GM21528 (cell line): ENCODE measurements at regions not wholly inside any gene's neighbourhood (a gene's known extent, or its start where the extent isn't known, plus 50 kb on each side); places are given as distances from the start of the nearest gene placed in this dataset.

Source experiments
- ATAC-seq: cut with Tn5 transposase; IDR thresholded peaks from one replicate; pipeline ENCODE4 v1.9.1; 2021; ENCODE audit warnings: mild to moderate bottlenecking, moderate library complexity; ENCODE audit not compliant: unreplicated experiment, low FRiP score

GRCh38 chr10:44435196-44435595 lies 50.3 kb upstream of the CXCL12 start:
- ATAC-seq = no peak

DNA sequence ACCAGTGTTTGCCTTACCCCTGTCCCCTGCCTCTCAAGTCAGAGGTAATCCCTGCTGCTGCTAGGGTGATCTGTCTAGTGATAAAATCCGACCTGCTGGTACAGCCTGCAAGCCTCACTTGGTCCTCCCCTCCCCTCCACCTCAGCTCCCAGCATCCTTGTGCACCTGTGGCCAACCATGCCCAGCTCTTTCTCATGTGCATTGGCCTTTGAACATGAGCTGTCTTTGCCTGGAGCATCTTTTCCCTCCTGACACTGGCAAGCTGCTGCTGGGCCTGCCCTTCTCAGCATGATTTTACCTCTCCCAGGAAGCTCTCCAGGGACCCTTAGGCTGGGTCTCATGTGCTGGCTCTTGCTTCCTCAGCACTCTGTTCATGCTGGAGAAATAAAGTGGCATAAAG lies 51.3 kb upstream of the CXCL12 start:
- ATAC-seq = no peak

GRCh38 chr10:44437840-44438511 lies 53.1 kb upstream of the CXCL12 start:
- no peak for ATAC-seq

DNA sequence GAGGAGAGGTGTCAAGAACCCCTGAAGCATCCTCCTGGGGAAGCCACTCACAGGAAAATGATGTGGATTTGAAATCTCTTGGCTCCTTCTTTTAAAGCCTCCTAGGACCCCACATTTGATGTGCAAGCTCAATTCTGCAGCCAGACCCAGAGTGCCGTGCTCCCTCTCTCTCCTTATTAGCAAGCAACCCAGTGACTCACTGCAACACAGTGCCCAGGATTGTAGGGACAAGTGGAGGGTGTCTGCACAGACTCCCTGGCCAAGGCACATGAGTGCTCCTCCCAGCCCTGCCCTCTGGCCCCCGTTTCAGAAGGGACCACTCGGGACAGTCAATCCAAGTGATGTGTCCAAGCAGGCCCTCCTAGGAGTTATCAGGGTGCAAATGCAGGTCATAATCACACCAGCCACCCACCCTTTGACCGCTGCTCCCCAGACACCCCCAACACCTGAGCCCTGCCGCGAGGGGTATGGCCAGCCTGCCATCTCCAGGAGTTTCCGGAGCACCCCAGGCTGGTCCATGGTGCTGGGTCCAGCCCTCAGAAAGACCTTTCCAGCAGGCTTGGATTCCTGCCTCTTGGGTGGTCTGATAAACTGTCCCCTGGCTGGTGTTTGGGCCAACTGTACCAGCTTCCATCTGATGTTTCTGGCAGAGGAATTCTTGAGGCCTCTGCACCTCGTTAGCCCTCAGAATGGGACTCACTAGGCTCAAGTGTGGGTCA lies 54.5 kb upstream of the CXCL12 start:
- no peak for ATAC-seq

- ATAC-seq = no peak
Observed at GRCh38 chr10:44439958-44440244, 55.0 kb upstream of the CXCL12 start.

DNA sequence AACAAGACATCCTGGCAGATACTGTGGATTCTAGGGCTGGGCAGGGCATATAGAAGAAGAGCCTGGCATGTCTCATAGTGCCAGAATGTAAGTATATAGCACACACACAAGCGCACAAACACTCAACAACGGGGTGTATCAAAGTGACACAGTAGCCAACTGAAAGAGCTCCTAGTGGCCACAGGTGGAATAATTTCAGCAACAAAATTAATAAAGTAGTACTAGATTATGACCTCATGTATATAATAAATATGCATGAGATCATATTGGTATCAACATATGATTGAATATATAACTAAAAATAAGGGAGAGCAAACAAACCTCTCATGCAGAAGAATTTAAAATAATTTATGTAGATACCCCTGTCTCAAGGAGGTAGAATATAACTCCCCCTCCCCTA lies 72.4 kb upstream of the CXCL12 start:
- ATAC-seq = no peak

- ATAC-seq = no peak
Observed at GRCh38 chr10:44458671-44459413, 73.9 kb upstream of the CXCL12 start.

- no peak for ATAC-seq
Observed at GRCh38 chr10:44459671-44460070, 74.8 kb upstream of the CXCL12 start.

DNA sequence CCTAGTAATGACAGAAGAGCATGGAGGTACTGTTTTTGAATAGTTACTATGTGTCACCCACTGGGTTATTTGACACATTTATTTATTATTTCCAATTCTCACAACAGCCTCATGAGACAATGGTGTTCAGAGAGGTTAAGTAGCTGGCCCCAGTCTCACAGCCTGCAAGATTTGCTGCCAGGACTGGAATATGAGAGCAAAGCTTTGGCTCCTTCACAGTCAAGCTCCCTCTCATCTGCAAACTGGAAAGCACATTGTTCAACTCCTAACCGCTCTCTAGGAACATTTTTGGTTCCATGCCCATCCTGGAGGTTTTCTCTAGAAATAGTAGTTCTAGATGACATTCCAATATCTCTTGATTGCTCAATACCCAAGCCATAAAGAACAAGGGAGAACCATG lies 75.5 kb upstream of the CXCL12 start:
- no peak for ATAC-seq

- ATAC-seq = no peak
Observed at GRCh38 chr10:44462338-44462914, 77.5 kb upstream of the CXCL12 start.

- no peak for ATAC-seq
Observed at GRCh38 chr10:44463511-44464121, 78.7 kb upstream of the CXCL12 start.

- ATAC-seq = no peak
Observed at GRCh38 chr10:44464503-44464902, 79.6 kb upstream of the CXCL12 start.

- no peak for ATAC-seq
Observed at GRCh38 chr10:44465401-44466115, 80.7 kb upstream of the CXCL12 start.

- no peak for ATAC-seq
Observed at GRCh38 chr10:44466236-44466635, 81.3 kb upstream of the CXCL12 start.

GRCh38 chr10:44467090-44467489 lies 82.2 kb upstream of the CXCL12 start:
- no peak for ATAC-seq

DNA sequence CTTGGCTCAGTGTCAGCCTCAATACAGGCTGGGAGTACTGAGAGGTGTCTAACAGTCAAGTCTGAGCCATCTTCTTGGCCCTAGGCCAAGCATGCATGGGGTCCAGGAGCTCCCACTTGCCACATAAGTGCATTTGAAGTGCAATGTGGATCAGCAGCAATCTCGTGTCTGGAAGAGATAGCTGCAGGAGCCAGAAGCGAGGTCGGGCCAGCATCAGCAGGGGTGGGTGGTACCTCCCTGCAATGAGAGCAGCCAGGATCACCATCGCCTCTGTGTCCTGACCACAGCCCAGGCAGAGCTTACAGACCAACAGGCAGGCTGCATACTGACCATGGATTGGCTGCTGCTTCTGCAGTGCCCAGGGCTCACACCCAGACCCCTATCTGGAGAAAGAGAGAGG lies 83.0 kb upstream of the CXCL12 start:
- ATAC-seq = no peak

GRCh38 chr10:44468525-44468924 lies 83.6 kb upstream of the CXCL12 start:
- ATAC-seq = no peak

DNA sequence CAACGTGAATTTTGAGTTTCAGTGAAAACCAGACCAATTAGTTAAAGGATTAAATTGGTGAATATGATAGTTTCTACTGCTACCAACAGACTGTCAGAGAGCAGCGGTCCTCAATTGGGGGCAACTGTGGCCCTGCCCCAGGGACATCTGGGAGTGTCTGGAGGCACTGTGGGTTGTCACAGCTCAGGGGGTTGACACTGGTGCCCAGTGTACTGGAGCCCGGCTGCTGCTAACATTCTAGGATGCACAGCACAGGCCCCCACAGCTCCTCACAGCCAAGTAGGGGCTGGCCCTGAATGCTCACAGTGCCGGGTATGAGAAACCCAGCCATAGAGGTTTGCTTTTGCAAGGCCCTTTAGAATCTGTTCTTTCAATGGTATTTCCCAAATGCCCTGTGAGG lies 84.1 kb upstream of the CXCL12 start:
- ATAC-seq = no peak

- ATAC-seq = no peak
Observed at GRCh38 chr10:44470784-44471183, 85.9 kb upstream of the CXCL12 start.

DNA sequence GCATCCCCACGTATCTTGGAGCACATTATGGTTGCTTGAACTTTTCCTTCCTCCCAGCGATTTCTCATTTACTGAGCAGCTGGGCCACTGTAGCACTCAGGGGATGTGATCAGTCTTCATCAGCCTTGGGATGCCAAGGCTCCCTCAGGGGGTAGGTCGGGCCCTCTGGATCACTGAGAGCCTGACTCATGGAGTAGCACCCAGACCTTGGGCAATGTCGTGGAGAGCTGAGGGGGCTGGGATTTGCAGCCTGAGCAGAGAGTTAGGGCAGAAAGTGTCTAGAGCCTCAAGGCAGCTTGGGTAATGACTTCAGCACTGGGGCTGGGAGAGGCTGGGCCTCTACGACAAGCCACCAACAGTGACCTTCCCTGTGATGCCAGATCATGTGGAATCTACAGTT lies 86.5 kb upstream of the CXCL12 start:
- ATAC-seq = no peak
